HG03342 (cell line): ENCODE measurements at regions not wholly inside any gene's neighbourhood (a gene's known extent, or its start where the extent isn't known, plus 50 kb on each side); places are given as distances from the start of the nearest gene placed in this dataset.
A peak's percentile ranks its signal among the peaks of the same experiment; 100 is the strongest.

Experiments used
- ATAC-seq: cut with Tn5 transposase; IDR thresholded peaks from one replicate; pipeline ENCODE4 v1.9.1; 2021; ENCODE audit warnings: mild to moderate bottlenecking, moderate library complexity; ENCODE audit not compliant: unreplicated experiment

DNA sequence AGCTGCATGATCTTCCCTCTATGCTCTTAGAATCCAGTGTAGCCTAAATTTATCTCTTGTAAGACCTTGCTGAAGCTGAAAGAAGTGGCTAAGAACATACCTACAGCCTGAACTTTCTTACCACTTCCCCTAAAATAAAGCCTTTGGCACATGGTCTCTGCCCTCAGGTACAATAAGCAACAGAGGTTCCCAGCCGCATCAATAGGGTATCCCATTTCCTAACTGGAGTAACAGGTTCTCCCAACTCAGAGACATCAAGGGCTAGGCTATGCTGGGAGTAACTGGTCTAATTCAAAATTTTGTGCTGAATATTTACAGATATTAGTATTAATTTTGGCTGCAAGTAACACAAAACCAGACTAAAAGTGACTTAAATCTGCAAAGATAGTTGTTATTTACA, 335.8 kb upstream of the TRPC7 start:
- no peak for ATAC-seq

DNA sequence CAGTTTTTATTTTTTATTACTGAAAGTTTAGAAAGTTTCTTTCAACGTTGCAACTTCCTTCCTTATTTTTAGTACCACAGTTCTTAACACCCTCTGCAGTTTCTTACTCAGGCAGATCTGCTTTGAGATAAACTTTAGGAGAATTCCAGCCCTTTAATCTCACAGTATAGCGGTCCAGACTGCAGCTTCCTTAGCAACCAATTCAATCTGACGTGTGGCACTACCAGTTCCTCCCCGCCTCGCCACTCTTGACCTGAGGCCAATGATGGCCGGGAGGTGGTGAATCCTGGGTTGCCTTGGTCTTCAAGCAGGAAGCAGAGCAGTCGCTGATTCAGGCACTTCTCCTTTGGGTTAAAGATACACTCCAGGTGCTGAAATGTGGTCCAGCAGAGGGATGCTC, 334.3 kb upstream of the TRPC7 start:
- ATAC-seq: no peak

DNA sequence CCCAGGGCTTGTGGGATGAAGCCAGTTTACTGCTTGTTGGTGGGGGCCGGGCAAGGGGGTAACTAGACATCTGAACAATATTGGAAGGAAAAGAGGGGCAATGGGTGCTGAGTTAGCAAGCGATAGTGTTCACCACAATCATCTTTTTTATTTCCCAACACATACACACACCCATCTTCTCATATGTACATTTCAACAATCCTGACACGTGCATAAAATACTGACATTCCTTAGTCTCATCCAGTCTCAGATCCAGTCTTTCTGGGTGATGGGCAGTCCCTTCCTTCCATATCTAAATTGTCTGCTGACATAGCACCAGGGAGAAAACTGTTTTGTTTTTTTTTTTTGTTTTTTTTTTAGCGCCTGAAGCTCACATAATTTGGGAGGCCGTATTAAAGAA, 333.6 kb upstream of the TRPC7 start:
- no peak for ATAC-seq

DNA sequence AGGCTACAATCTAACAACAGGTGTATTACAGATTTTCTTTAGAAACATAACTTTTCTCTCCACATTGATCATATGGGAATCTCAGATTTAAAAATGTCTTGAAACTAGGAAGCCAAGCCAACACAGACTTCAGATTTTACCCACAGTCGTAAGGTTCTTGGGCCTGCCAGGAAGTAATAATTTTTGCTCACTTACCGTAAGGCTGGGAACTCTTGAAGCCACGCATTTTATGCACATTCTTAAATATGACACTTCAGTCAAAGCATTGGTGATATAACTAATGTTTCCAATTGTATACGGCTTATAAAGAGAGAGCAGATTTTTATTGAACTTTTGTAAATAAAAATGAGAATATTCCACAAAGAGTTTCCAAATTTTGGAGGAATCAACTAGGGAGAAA, 328.9 kb upstream of the TRPC7 start:
- no peak for ATAC-seq

DNA sequence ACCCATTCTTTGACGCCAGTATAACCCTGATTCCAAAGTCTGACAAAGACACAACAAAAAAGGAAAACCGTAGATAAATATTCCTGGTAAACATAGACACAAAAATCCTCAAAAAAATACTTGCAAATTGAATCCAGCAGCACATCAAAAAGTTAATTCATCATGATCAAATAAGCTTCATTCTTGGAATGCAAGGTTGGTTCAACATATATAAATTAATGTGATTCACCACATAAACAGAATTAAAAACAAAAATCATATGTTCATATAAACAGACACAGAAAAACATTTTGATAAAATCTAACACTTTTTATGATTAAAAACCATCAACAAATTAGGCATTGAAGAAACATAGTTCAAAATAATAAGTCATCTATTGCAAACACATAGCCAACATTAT, 324.2 kb upstream of the TRPC7 start:
- no peak for ATAC-seq

DNA sequence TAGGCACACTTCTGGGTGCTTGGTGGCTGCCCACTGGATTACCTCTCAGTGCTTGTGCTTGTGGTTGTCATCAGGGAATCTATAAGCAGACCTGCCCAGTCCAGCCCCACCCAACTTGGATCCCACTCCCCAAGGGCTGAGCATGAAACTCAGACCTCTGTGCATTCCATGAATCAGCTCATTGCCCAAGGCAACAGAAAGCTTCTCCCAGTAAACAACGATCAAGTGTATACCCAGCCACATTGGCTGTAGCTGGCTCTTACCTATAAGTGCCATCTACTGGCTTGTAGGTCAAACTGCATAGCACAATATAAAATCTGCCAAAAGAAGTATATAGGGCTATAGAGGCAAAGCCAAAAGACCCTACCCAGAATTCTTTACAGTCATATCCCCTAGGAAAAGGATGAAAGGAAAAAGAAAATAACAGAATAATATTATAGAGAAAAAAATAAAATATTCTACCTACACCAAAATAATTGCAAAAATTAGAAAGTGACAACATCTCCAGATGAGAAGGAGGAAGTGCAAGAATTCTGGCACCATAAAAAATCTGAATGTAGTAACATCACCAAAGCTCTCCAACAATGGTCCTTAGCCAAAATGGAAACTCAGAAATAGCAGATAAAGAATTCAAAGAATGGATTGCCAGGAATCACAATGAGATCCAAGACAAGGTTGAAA, 321.0 kb upstream of the TRPC7 start:
- no peak for ATAC-seq

DNA sequence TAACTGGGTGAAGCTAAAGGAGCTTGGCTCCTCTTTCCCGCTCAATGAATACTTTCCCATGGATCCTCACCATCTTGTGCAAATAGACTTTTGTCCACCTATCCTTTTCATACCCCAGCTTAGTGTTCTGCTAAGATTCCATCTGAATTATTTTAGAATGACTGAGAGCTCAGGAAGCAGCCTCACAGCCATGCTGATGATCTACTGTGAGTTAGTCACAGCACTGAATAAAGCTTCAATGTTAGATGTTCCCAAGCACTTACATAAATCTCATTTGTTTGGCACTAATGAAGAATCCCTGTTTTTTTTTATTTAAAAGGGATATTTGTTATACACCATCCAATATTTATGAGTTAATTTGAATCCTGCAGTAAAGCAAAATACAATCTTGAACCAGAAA, 317.6 kb upstream of the TRPC7 start:
- ATAC-seq: no peak

DNA sequence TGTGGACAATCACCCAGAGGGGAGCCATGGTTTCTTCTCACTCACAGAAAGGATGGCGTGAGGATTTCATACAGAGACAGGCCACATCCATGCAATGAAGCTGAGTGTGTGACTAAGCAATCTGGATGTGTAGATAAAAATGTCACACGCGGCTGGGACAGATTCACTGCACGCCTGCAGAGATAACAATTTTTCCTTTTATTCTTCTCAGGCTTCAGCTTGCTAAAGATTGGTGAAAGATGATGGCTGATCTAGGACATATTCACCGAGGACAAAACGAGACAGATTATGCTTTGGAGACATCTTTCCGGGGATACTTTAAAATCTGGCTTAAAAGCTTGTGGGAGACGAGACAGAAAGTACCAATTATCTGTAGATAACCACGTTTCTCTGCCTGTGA, 313.9 kb upstream of the TRPC7 start:
- ATAC-seq: no peak

DNA sequence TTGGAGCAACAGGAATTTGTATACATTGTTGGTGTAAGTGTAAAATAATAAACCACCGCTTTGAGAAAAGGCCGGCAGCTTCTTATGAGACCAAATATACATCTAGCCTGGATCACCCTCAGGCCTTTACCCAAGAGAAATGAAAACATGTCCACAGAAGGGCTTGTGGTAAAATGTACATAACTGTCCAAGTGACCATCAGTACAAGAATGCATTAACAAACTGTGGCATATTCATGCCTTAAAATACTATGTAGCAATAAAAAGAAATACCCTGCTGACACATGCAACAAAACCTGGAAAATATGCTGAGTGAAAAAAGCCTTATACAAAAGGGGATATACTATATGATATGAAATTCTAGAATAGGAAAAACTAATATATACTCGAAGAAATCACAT, 311.9 kb upstream of the TRPC7 start:
- no peak for ATAC-seq

DNA sequence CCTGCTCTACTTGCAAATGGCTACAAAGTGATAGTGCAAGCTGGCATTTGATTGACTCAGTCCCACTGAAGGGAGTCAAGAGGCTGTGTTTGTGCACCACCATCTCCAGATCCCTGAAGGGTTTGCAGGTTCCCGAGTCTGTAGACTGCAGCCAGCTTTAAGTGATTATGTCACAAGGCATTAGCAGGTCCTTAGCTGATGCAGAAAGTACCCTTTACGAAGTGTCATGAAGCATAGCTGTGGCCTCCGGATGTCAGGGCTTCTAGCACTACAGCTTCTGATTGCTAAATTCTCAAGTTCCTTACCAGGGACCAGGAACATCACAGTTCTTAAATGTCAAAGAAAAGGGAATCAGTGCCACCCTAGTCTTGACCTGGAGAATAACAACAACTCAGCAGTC, 311.3 kb upstream of the TRPC7 start:
- ATAC-seq: no peak

DNA sequence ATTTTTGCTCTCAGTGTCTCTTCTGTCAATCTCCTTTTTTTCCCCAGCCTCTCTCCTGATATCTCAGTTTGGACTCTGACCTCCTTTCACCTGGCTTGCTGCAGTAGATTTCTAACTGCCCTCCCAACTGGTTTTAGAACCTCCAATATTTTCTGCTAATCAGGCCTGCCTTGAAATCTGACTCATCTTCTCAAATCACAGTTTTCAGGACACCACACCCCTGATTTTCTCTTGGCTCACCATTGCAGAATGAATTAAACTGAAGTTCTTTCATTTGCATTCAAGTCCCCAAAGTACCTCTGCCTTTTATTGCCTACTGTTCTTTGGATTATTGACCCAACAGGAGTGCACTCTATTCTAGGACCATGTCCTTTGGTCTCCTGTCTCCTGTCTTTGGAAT, 310.4 kb upstream of the TRPC7 start:
- ATAC-seq: no peak

DNA sequence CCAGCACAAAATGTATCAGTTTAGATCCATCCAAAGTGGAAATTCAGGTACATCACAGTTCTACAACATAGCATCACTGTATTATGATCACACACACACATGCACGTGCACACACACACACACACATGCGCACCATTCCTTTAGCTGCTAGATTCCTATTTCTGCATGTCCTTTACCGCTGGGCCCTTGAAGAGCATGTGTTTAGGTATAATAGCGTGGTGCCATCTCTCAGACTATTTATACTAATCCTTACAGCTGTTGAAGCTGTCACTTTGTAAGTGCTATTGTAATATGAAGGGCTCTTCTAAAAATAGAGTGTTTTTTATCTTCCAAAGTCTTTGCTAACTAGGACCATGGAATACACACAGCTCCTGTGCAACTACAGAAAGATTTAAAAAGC, 308.8 kb upstream of the TRPC7 start:
- ATAC-seq: no peak

DNA sequence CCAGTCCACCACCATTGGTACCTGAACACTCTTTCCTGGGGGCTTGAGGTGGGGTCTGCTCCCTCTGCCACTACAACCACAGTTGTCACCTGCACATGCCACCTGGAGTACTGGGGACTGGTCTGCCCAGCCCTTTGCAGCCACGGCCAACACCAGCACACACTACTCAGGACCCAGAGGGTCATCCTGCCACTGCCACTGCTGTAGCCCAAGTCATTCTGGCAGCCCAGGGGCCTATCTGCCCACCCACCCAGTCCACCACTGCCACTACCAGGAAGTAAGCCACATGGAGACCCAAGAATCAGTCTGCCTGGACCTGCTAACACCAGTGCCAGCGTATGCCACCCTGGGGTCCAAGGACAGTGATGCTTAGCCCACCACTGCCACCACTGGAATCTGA, 302.4 kb upstream of the TRPC7 start:
- no peak for ATAC-seq

DNA sequence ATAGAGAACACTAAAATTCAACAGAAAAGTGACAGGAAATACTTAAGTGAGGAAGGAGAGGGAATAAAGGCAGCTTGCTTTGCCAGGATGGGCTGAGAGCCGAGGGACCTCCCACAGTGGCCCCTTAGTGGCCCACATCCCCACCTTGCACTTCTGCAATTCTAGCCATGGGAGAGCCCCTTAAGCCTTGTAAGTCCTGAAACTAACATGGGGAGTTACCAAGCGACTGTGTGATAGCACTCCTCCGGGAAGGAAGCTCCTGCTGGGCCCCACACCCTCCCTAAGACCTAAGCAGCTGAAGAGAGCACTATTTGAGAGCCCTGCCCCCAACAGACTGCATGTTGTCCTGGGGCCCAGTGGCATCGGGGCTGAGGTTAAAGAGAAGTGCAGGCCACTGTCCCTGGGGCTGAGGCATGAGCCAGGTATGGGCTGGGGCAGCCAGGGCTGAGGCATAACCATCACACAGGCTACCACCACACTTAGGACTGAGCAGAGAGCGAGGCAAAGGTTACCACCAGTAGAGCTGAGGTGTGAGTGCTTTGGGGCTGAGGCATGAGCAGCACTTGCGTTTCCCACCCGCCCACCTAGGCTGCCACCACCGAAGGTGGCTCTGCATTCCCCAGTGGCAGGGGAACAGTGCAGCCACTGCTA, 301.8 kb upstream of the TRPC7 start:
- peak; percentile 68 for ATAC-seq

DNA sequence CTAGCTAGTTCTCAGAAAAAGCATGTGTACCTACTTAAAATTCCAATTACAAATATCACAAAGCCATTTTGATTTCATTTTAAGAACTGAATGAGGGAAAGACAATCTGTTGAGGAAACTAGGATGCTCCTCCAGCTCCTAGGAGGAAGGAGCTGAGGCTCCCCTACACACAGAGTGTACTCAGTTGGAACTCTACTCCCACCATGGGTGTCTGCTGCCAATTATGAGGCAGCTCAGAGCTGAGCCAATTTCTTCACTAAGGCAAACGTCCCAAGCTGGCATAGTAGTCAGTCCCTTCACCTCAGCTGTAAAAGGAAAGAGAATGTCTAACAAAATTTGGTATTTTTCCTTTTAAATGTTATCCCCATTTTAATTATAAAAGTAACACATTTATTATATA, 300.0 kb upstream of the TRPC7 start:
- ATAC-seq: no peak

DNA sequence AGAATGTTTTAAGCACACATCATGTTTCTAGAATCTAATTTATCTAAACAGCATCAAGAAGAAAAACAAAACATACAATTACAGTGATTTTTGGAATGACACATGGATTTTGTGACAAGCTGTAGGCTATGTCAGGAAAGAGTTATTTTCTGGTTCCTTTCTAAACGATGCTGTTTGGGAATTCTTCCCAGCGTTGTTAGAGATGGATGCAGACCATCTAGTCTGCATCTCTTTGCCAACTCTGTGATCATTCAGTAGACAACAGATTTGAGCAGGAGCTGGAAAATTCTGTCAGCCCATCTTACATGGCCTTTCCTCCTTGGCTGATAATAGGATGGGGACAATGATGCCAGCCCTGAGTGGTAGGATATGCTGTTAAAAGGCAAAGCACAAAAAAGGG, 295.7 kb upstream of the TRPC7 start:
- no peak for ATAC-seq

DNA sequence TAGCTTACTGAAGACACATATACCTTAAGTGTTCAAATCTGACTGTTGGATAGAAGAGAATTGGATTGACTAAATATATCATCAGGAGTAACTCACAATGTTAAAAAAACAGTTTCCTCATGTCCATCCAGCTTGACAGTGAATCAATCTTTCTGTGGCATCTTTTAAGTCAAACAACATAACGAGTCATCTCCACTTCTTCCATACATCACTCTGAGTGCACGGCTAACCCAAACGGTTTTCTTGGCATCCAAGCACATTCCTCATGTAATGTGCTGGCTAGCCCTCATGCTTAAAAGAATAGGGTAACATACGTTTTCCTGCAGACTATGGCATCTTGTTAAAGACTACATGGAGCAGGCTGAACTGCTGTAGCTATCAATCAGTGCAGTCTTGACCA, 291.5 kb upstream of the TRPC7 start:
- ATAC-seq: no peak

DNA sequence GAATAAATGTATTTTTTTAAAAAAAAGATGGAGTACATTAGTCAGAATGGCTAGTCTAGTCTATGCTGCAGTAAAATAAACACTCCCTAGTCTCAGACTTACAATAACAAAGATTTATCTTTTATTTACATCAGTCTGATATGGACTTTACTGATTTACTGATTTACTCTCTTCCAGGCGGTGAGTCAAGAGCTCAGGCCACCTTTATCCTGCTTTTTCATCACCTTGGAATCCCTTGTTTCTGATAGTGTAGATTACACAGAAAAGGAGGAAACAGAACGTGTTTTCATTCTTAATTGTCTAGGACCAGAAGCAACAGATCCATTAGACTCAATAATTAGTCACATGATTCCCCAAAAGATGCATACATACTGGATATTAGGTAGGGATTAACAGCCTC, 290.1 kb upstream of the TRPC7 start:
- ATAC-seq: no peak

DNA sequence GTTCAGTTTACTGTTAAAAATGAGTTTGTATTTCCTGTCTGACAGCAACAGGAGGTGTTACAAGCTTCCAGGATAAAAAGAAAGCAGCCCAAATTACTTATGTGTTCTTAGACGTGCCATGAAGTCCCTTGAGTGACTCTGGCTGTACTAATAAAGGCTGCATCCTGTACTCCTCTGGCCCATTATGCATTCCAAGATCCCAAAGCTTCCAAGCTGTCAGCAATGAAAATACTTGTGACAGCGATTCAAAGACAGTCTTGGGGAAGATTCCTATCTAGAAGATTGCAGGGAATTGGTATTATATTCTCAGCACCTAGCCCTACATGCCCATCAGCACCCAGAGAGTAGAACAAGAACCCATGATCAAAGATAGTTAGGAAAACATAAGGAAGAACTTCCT, 281.6 kb upstream of the TRPC7 start:
- ATAC-seq: no peak

DNA sequence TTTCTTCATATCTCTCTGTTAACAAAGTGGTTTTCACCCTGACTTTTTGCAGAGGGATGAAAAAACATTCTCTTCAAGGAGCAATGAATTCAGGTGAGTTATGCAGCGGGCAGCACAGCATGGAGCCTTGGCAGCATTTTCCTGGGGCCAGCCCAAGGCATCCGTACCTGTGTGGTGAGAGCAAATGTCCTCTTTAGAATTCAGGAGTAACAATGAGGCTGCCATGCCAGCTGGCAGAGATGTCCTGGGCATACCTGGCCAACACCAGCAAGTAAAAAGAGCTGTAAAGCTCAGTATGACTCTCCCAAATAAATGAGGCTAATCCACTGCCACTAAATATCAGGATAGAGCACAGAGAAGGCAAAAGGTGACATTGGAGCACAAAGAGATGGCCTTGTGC, 277.6 kb upstream of the TRPC7 start:
- no peak for ATAC-seq

DNA sequence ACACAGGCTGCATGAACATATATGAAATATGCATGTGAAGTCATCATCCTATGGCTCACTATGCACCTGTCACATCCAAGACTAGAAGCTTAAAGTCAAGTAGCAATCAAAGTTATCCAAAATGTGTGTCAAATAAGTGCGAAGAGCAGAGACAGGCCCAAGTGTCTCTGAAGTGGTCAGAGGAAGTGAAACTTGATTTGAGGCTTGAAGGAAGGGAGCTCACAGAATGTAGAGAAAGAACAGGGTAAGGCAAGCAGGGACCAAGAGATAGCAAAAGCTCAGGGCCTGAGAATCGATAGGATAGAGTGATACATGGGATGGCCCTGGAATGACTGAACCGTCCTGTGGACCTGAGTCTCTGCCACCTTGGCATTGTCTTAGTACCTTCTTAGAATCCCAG, 274.3 kb upstream of the TRPC7 start:
- no peak for ATAC-seq

DNA sequence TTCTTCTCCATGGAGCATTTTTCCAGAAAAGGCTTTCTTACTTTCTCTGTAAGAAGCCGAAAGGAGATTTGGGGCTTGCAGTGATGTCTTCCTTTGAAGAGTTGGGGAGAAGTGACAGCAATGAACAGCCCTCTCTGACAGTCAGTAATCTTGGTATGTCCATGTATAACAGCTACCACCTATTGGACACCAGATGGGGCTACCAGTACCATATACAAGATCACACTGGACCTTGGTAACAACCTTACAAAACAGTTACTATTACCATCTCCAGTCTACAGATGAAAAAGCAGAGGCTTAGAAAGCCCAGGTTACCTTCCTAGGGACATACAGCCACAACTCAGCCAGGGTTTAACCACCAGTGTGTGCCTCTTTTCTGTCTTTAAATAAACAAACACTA, 272.7 kb upstream of the TRPC7 start:
- no peak for ATAC-seq

DNA sequence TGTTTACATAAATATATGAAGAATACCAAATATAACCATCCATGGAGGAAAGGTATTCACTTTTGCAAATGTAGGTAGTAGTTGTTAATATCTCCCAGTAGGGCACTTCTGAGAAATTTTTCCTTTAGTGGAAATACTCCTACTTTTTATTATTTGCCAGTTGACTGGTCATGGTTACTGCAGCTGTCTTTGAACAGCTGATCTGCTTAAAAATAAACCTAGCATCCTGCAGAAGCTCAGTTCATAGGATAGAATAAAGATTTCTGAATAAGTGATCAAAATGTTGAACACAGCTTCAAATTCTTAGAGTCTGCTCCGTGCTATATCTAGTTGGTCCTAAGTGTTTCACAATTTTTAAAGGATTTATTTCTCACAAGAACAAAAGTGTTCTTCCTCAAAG, 270.7 kb upstream of the TRPC7 start:
- no peak for ATAC-seq
